Erythroblast (primary cell): ENCODE measurements at regions not wholly inside any gene's neighbourhood (a gene's known extent, or its start where the extent isn't known, plus 50 kb on each side); places are given as distances from the start of the nearest gene placed in this dataset.

Source experiments
- GATA1 ChIP-seq: IDR thresholded peaks from 2 replicates; pipeline ENCODE4 v1.6.1; 2011; ENCODE audit warnings: low read depth, mild to moderate bottlenecking, control low read depth, low read length, moderate library complexity
- POLR2A ChIP-seq: IDR thresholded peaks from 2 replicates; pipeline ENCODE4 v1.6.1; 2011; ENCODE audit warnings: mild to moderate bottlenecking, low read length

DNA sequence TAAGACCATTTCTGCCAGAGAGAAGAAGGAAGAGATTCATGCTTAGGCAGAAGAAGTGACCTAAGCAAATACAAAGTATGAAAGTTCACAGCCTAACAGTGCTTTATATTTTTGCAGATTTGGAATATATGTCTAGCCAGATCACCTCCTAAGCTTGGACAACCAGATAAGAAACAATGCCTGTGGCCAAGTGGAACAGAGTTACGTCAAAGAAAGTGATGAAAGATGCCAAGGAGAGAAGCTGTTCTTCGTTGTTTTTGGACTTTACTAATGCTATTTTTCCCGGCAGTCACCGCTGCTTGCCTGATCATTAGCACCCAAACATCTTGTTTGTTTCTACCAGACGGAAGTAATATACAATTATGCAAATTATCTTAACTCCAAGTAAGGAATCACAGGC, 489.2 kb upstream of the C1orf87 start:
- TF ChIP-seq POLR2A (no peak), GATA1 (no peak)
